ENCODE measurements at regions not wholly inside any gene's neighbourhood (a gene's known extent, or its start where the extent isn't known, plus 50 kb on each side); places are given as distances from the start of the nearest gene placed in this dataset.
A peak's percentile ranks its signal among the peaks of the same experiment; 100 is the strongest.

DNA sequence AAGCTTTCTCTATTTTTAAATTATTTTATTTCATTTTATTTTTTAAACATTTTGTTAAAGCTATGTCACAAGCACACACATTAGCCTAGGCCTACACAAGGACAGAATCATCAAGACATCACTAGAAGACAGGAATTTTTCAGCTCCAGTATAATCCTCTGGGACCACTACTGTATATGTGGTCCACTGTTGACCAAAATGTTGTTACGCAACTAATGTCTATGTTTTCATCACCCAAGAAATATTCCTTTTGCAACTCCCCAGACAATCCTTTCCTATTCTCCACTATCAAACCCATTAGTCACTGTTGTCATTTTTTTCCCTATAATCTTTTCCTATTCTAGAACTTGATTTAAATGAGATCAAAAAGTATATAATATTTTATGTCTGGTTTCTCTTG, 2371.7 kb upstream of the C9orf72 start:
- no peak overlapping the region for H3K4me3 ChIP-seq (replicated peaks; ENCODE audit: low read depth, low read length)
- peak; percentile 43 for DNase-seq (ENCODE audit: low read depth)
- TF ChIP-seq, protein P1, sequence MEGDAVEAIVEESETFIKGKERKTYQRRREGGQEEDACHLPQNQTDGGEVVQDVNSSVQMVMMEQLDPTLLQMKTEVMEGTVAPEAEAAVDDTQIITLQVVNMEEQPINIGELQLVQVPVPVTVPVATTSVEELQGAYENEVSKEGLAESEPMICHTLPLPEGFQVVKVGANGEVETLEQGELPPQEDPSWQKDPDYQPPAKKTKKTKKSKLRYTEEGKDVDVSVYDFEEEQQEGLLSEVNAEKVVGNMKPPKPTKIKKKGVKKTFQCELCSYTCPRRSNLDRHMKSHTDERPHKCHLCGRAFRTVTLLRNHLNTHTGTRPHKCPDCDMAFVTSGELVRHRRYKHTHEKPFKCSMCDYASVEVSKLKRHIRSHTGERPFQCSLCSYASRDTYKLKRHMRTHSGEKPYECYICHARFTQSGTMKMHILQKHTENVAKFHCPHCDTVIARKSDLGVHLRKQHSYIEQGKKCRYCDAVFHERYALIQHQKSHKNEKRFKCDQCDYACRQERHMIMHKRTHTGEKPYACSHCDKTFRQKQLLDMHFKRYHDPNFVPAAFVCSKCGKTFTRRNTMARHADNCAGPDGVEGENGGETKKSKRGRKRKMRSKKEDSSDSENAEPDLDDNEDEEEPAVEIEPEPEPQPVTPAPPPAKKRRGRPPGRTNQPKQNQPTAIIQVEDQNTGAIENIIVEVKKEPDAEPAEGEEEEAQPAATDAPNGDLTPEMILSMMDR (IDR thresholded peaks at IDR 0.05; ENCODE audit: low read length, missing control alignments): no peak

DNA sequence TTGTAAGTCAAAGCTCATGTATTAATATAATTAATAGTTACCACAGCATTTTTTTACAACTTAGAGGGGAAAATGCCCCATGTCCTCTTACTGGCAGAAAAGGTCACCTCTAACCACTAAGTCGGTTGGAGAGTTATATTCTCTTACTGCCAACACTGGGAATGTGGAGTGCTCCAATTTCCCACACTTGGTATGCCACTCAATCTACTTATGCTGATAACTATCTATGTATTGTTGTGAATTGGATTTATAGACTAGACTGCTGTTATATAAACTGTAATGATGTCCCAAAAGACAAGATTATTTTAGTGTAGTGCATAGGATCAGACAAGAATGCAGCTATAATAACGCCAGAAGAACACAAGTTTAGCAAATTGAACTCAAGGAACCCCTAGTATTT, 2385.2 kb upstream of the C9orf72 start:
- no peak for DNase-seq (ENCODE audit: low read depth)
- TF ChIP-seq, protein P1 (IDR thresholded peaks at IDR 0.05; ENCODE audit: low read length, missing control alignments): no peak
- no peak overlapping the region for H3K4me3 ChIP-seq (replicated peaks; ENCODE audit: low read depth, low read length)

- DNase-seq (ENCODE audit: low read depth): no peak
- TF ChIP-seq, protein P1 (IDR thresholded peaks at IDR 0.05; ENCODE audit: low read length, missing control alignments): no peak
- no peak overlapping the region for H3K4me3 ChIP-seq (replicated peaks; ENCODE audit: low read depth, low read length)
These were observed 2392.6 kb upstream of the C9orf72 start for GRCh38 chr9:29965834-29966233.

- no peak overlapping the region for H3K4me3 ChIP-seq (replicated peaks; ENCODE audit: low read depth, low read length)
- TF ChIP-seq, protein P1 (IDR thresholded peaks at IDR 0.05; ENCODE audit: low read length, missing control alignments): no peak
- peak; percentile 53 for DNase-seq (ENCODE audit: low read depth)
These were observed 2393.0 kb upstream of the C9orf72 start for GRCh38 chr9:29966247-29966646.

DNA sequence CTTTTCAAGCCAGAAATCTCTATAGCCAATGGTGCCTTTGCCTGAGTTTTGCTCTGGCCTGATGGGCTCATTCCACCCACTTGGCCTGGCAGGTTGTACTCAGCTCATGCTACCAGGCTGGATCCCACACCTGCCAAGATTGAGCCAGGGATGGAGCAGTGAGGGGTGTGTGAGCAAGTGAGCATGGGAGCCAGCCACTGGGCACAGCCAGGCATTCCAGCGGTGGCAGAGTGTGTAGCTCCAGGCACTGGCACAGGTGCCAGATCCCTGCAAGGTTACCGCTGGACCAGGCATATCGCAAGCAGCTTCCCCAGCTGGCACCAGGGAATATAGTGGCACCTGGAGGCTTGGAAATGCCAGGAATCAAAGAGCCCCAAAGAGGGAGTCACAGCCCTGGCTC, 2395.6 kb upstream of the C9orf72 start:
- H3K4me3 ChIP-seq (replicated peaks; ENCODE audit: low read depth, low read length): no peak overlapping the region
- TF ChIP-seq, protein P1 (IDR thresholded peaks at IDR 0.05; ENCODE audit: low read length, missing control alignments): no peak
- no peak for DNase-seq (ENCODE audit: low read depth)

DNA sequence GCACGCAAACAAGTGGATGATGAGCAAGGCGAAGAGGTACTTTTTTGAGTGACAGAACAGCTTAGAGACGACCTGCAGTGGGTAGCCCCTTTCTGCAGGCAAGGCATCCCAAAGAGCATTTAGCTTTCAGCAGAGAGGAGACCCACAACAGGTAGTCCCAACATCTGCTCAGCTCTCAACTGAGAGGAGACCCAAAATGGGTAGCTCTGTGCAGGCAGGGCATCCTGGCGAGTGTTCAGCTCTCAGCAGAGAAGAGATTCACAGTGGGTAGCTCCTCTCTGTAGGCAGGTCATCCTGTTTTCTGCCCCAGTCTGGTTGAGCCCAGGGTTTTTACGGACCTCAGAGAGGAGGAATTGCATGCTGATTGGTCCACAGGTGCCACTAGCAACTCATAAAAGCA, 2396.1 kb upstream of the C9orf72 start:
- TF ChIP-seq, protein P1 (IDR thresholded peaks at IDR 0.05; ENCODE audit: low read length, missing control alignments): no peak
- no peak overlapping the region for H3K4me3 ChIP-seq (replicated peaks; ENCODE audit: low read depth, low read length)
- DNase-seq (ENCODE audit: low read depth): no peak

DNA sequence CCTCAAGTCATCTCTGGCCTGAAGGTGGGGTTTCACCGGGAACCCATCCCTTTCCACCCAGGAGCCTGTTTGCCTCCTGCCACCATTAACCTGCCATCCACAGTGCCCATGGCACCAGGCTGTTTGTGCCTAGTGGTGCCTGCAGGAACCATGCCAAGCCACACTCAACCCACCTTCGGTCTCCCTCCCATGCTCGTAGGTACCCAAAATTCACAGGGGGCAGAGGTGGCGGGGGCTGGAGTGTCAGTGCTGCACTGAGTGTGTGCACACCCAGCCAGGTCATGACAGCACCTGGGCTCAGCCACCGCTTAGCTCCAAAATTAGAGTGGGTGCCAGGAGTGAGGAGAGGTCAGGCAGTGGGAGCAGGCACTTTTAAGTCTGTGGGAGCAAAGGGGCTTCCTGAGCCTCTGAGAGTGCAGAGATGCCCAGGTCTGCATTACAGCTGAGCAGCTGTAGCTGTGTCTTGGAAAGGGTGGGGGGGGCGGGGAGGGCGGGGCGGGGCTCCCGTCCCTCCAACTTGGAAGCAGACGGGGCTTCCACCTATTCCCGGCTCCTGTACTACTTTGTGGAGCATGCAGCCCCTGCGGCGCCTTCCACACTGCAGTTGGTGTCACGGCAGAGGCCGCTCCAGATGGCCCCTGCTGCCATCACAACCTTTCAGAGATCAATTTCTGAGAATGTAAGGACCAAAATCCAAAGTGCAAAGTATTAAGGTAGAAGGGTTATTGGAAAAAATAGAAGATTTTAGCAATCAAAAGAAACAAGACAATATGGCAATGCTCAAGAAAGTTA, 2396.8 kb upstream of the C9orf72 start:
- DNase-seq (ENCODE audit: low read depth): no peak
- TF ChIP-seq, protein P1 (IDR thresholded peaks at IDR 0.05; ENCODE audit: low read length, missing control alignments): no peak
- no peak overlapping the region for H3K4me3 ChIP-seq (replicated peaks; ENCODE audit: low read depth, low read length)

Measured in fibroblast of pulmonary artery (primary cell).